Caco-2 (cell line): ENCODE measurements at regions not wholly inside any gene's neighbourhood (a gene's known extent, or its start where the extent isn't known, plus 50 kb on each side); places are given as distances from the start of the nearest gene placed in this dataset.

Experiments used
- BruUV-seq: library from RNA; stranded (reverse); fragments of 400-500 nt; replicated peaks from 2 replicates; lab custom pipeline; 2021; lab: Mats Ljungman, UMichigan
- CTCF ChIA-PET: fragments of 300-600 bp; sonication (Branson Sonifier 250); formaldehyde crosslinking; loops from one replicate; lab custom pipeline; 2022; ENCODE audit warnings: antibody characterized with exemption; lab: Charles Lee
- POLR2A ChIA-PET: fragments of 300-600 bp; sonication (Branson Sonifier 250); formaldehyde crosslinking; loops from one replicate; lab custom pipeline; 2022; ENCODE audit warnings: antibody characterized with exemption; lab: Charles Lee
- DNase-seq, 2 experiments: peaks; one replicate each; pipeline versions ENCODE4 v3.0.0 to v3.0.0-alpha.2; 2020 to 2022
- H3K27me3 ChIP-seq: replicated peaks from 2 replicates; pipeline ENCODE4 v1.6.0; 2011; ENCODE audit warnings: low read length; ENCODE audit not compliant: control insufficient read depth, insufficient read depth
- H3K36me3 ChIP-seq: 2 replicates; pipeline ENCODE4 v1.5.1; 2011; ENCODE audit warnings: low read length; ENCODE audit not compliant: control insufficient read depth, insufficient read depth
- H3K4me1 ChIP-seq: fragments of 250-450 bp; sonication (Bioruptor Pico); 2 replicates; pipeline ENCODE4 v1.5.1; 2020; ENCODE audit warnings: mild to moderate bottlenecking
- H3K4me3 ChIP-seq: 2 replicates; pipeline ENCODE4 v1.5.1; 2011; ENCODE audit warnings: low read depth, mild to moderate bottlenecking, control low read depth, low read length
- H3K9me3 ChIP-seq: fragments of 250-450 bp; sonication (Bioruptor Pico); 2 replicates; pipeline ENCODE4 v1.5.1; 2020; ENCODE audit warnings: mild to moderate bottlenecking, moderate library complexity
- H3K27ac Mint-ChIP-seq: one replicate; pipeline ENCODE4 v1.8.0; 2022; ENCODE audit warnings: mixed read lengths; ENCODE audit not compliant: unreplicated experiment
- H3K27me3 Mint-ChIP-seq: one replicate; pipeline ENCODE4 v1.8.0; 2022; ENCODE audit warnings: mixed read lengths; ENCODE audit not compliant: insufficient read depth, unreplicated experiment
- H3K36me3 Mint-ChIP-seq: one replicate; pipeline ENCODE4 v1.8.0; 2022; ENCODE audit warnings: mild to moderate bottlenecking, mixed read lengths; ENCODE audit not compliant: insufficient read depth, unreplicated experiment
- H3K4me1 Mint-ChIP-seq: one replicate; pipeline ENCODE4 v1.8.0; 2022; ENCODE audit warnings: low read depth, mixed read lengths; ENCODE audit not compliant: unreplicated experiment
- H3K4me3 Mint-ChIP-seq: one replicate; pipeline ENCODE4 v1.8.0; 2022; ENCODE audit warnings: mild to moderate bottlenecking, moderate library complexity, mixed read lengths; ENCODE audit not compliant: unreplicated experiment
- H3K9me3 Mint-ChIP-seq: one replicate; pipeline ENCODE4 v1.8.0; 2022; ENCODE audit warnings: mixed read lengths; ENCODE audit not compliant: unreplicated experiment
- intact Hi-C: fragments of 100-400 bp; cut with micrococcal nuclease; formaldehyde crosslinking; loops from one replicate; pipeline ENCODE4 v1.10.0; 2022; ENCODE audit not compliant: unreplicated experiment
- TF ChIP-seq, protein P1 (sequence below), 2 experiments: fragments of 200-600 bp in 1 of 2; IDR thresholded peaks; 1 replicate in 1 of 2; 2 replicates in 1 of 2; pipeline versions ENCODE4 v1.5.1 to v1.8.0; 2011 to 2022; ENCODE audit warnings: antibody characterized with exemption in 1 of 2, control low read depth in 1 of 2, inconsistent platforms in 1 of 2, low read depth in 1 of 2, low read length in 1 of 2, mild to moderate bottlenecking in 1 of 2, moderate library complexity in 1 of 2; ENCODE audit not compliant: insufficient read depth in 1 of 2, severe bottlenecking in 1 of 2, unreplicated experiment in 1 of 2

GRCh38 chr2:19554520-19554919 is 196.1 kb upstream of the OSR1 start:
- Histone ChIP-seq H3K36me3 (no peaks in the 10 kb centered on the region), H3K27me3 (no peaks in the 10 kb centered on the region), H3K4me1 (no peaks in the 10 kb centered on the region), H3K9me3 (no peaks in the 10 kb centered on the region), H3K4me3 (no peak overlapping the region)
- Mint-ChIP-seq H3K36me3 (no peaks in the 10 kb centered on the region), H3K27me3 (peaks cover 7% of the 10 kb centered on the region), H3K9me3 (no peaks in the 10 kb centered on the region), H3K4me3 (no peak overlapping the region), H3K4me1 (no peaks in the 10 kb centered on the region), H3K27ac (no peak overlapping the region)
- TF ChIP-seq, protein P1, sequence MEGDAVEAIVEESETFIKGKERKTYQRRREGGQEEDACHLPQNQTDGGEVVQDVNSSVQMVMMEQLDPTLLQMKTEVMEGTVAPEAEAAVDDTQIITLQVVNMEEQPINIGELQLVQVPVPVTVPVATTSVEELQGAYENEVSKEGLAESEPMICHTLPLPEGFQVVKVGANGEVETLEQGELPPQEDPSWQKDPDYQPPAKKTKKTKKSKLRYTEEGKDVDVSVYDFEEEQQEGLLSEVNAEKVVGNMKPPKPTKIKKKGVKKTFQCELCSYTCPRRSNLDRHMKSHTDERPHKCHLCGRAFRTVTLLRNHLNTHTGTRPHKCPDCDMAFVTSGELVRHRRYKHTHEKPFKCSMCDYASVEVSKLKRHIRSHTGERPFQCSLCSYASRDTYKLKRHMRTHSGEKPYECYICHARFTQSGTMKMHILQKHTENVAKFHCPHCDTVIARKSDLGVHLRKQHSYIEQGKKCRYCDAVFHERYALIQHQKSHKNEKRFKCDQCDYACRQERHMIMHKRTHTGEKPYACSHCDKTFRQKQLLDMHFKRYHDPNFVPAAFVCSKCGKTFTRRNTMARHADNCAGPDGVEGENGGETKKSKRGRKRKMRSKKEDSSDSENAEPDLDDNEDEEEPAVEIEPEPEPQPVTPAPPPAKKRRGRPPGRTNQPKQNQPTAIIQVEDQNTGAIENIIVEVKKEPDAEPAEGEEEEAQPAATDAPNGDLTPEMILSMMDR (IDR thresholded peaks at IDR 0.05; ENCODE audit: insufficient read depth in 1 of 2, low read depth in 1 of 2, low read length in 1 of 2, severe bottlenecking in 1 of 2, unreplicated experiment in 1 of 2) = no peak
- no TSS peak for BruUV-seq
- CTCF ChIA-PET = no interaction called here
- intact Hi-C loops = no loop called here
- DNase-seq = no peak
- POLR2A ChIA-PET = no interaction called here

DNA sequence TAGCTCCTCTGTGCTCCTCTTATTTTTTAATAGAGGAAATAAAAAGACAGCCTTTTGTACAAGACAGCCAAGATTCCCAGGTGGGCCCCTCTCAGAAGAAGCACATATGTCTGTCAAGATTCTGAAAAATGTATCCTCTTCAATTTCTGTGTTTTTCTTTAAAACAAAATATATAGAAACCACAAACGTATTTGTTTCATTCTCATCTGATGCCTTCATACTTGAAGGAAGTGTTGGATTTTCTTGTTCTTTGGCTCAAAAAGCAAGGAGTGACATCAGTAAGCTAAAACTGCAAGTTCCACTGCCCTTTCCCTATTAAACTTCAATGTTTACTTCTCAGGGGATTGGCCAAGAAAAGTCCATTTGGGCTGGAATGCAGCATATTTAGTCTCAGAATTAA is 193.8 kb upstream of the OSR1 start:
- Mint-ChIP-seq H3K36me3 (no peaks in the 10 kb centered on the region), H3K27ac (no peak overlapping the region), H3K27me3 (peaks cover 7% of the 10 kb centered on the region), H3K9me3 (no peaks in the 10 kb centered on the region), H3K4me3 (no peak overlapping the region), H3K4me1 (no peaks in the 10 kb centered on the region)
- Histone ChIP-seq H3K4me3 (no peak overlapping the region), H3K27me3 (no peaks in the 10 kb centered on the region), H3K9me3 (no peaks in the 10 kb centered on the region), H3K36me3 (no peaks in the 10 kb centered on the region), H3K4me1 (no peaks in the 10 kb centered on the region)
- ChIA-PET POLR2A (no interaction called here), CTCF (no interaction called here)
- no peak for DNase-seq
- TF ChIP-seq, protein P1 (IDR thresholded peaks at IDR 0.05; ENCODE audit: insufficient read depth in 1 of 2, low read depth in 1 of 2, low read length in 1 of 2, severe bottlenecking in 1 of 2, unreplicated experiment in 1 of 2) = no peak
- intact Hi-C loops = no loop called here
- BruUV-seq = no TSS peak

DNA sequence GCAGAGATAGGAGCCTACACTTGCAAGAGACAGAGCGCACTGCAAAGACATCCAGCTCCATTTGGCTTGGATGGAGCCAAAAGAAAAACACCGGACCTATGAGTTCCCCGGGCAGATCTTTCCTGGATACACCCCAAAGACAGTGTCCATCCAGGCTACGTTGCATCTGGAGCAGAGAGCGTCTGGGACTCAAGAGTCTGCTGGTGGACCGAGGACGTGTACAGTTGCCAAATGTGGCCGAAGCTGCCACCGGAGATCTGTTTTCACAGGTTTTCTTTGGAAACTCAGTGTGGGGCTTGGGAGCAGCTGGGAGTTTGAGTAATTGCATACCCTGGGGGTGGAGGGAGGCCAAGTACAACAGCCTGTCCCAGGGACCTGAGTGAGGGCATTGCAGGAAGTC is 192.3 kb upstream of the OSR1 start:
- Mint-ChIP-seq H3K27ac (no peak overlapping the region), H3K27me3 (peaks cover 5% of the 10 kb centered on the region), H3K36me3 (no peaks in the 10 kb centered on the region), H3K9me3 (no peaks in the 10 kb centered on the region), H3K4me3 (no peak overlapping the region), H3K4me1 (no peaks in the 10 kb centered on the region)
- no TSS peak for BruUV-seq
- H3K4me1 ChIP-seq = no peaks in the 10 kb centered on the region
- H3K4me3 ChIP-seq = no peak overlapping the region
- H3K27me3 ChIP-seq = no peaks in the 10 kb centered on the region
- CTCF ChIA-PET = no interaction called here
- intact Hi-C loops = no loop called here
- no peak for DNase-seq
- TF ChIP-seq, protein P1 (IDR thresholded peaks at IDR 0.05; ENCODE audit: insufficient read depth in 1 of 2, low read depth in 1 of 2, low read length in 1 of 2, severe bottlenecking in 1 of 2, unreplicated experiment in 1 of 2) = no peak
- POLR2A ChIA-PET = no interaction called here
- no peaks in the 10 kb centered on the region for H3K36me3 ChIP-seq
- no peaks in the 10 kb centered on the region for H3K9me3 ChIP-seq
